ENCODE measurements at regions not wholly inside any gene's neighbourhood (a gene's known extent, or its start where the extent isn't known, plus 50 kb on each side); places are given as distances from the start of the nearest gene placed in this dataset.

- TF ChIP-seq HNRNPLL (IDR thresholded peaks at IDR 0.05; ENCODE audit: low read depth, low read length, poor library complexity, severe bottlenecking) (no peak), TCF7 (IDR thresholded peaks at IDR 0.05; ENCODE audit: borderline replicate concordance) (no peak), POLR3A (IDR thresholded peaks at IDR 0.05; ENCODE audit: borderline replicate concordance, extremely low read depth, insufficient read depth, insufficient read length) (no peak), ZFP30 (CRISPR knock-in tag; IDR thresholded peaks at IDR 0.05; ENCODE audit: borderline replicate concordance) (no peak), KLF16 (IDR thresholded peaks at IDR 0.05) (no peak), NR0B1 (IDR thresholded peaks at IDR 0.05; ENCODE audit: partially characterized antibody) (no peak)
Observed at GRCh38 chr13:106898231-106898630, 330.3 kb upstream of the ARGLU1 start.

All from K562 (cell line).